Natural killer cell (primary cell): ENCODE measurements at regions not wholly inside any gene's neighbourhood (a gene's known extent, or its start where the extent isn't known, plus 50 kb on each side); places are given as distances from the start of the nearest gene placed in this dataset.

Experiments
- ATAC-seq, 3 donors: fragments of 150-1000 bp in 2 of 3; fragments of 200-7000 bp in 1 of 3; cut with Tn5 transposase; 1 replicate in 1 of 3; 2 replicates in 2 of 3; pipeline ENCODE4 v1.10.0; 2021; ENCODE audit warnings: mild to moderate bottlenecking in 2 of 3, moderate library complexity in 2 of 3
- DNase-seq, 2 donors: peaks; one replicate each; pipeline versions ENCODE4 v3.0.0 to v3.0.0-alpha.2; 2013 to 2021; ENCODE audit warnings: mixed read lengths in 1 of 2
- H3K27ac ChIP-seq: one replicate; pipeline ENCODE4 v1.5.1; 2013; ENCODE audit warnings: mild to moderate bottlenecking, low read length
- H3K27me3 ChIP-seq: one replicate; pipeline ENCODE4 v1.6.1; 2013; ENCODE audit warnings: low read length; ENCODE audit not compliant: control insufficient read depth, insufficient read depth
- H3K36me3 ChIP-seq: one replicate; pipeline ENCODE4 v1.6.1; 2013; ENCODE audit warnings: low read length; ENCODE audit not compliant: control insufficient read depth, insufficient read depth
- H3K4me1 ChIP-seq: one replicate; pipeline ENCODE4 v1.6.1; 2013; ENCODE audit warnings: low read length; ENCODE audit not compliant: control insufficient read depth, insufficient read depth
- H3K4me3 ChIP-seq: one replicate; pipeline ENCODE4 v1.5.1; 2013; ENCODE audit warnings: low read length
- H3K9me3 ChIP-seq: one replicate; pipeline ENCODE4 v1.6.1; 2013; ENCODE audit warnings: low read length; ENCODE audit not compliant: control insufficient read depth, insufficient read depth
- H3K27ac Mint-ChIP-seq, 2 donors: one replicate each; pipeline ENCODE4 v1.8.0; 2022; ENCODE audit warnings: mild to moderate bottlenecking in 2 of 2, mixed read lengths in 2 of 2, moderate library complexity in 1 of 2
- H3K27me3 Mint-ChIP-seq, 2 donors: one replicate each; pipeline ENCODE4 v1.8.0; 2022; ENCODE audit warnings: low read depth in 2 of 2, mixed read lengths in 2 of 2
- H3K36me3 Mint-ChIP-seq: one replicate; pipeline ENCODE4 v1.8.0; 2022; ENCODE audit warnings: mixed read lengths
- H3K4me1 Mint-ChIP-seq, 2 donors: one replicate each; pipeline ENCODE4 v1.8.0; 2022; ENCODE audit warnings: mixed read lengths in 2 of 2
- H3K4me3 Mint-ChIP-seq: one replicate; pipeline ENCODE4 v1.8.0; 2022; ENCODE audit warnings: mild to moderate bottlenecking, moderate library complexity, mixed read lengths
- H3K9me3 Mint-ChIP-seq, 2 donors: one replicate each; pipeline ENCODE4 v1.8.0; 2022; ENCODE audit warnings: mixed read lengths in 2 of 2
- WGBS: methylation state at CpG from one replicate; pipeline ENCODE4 v1.1.7; 2013; ENCODE audit warnings: missing lambda C conversion rate; ENCODE audit not compliant: insufficient coverage; 5-methylcytosine and 5-hydroxymethylcytosine counted together
- intact Hi-C: fragments of 100-400 bp; cut with micrococcal nuclease; formaldehyde crosslinking; loops from one replicate; pipeline ENCODE4 v1.14.2; 2022
- TF ChIP-seq, protein P1 (sequence below): fragments of 200-600 bp; IDR thresholded peaks from one replicate; pipeline ENCODE4 v1.8.0; 2022; ENCODE audit warnings: antibody characterized with exemption

DNA sequence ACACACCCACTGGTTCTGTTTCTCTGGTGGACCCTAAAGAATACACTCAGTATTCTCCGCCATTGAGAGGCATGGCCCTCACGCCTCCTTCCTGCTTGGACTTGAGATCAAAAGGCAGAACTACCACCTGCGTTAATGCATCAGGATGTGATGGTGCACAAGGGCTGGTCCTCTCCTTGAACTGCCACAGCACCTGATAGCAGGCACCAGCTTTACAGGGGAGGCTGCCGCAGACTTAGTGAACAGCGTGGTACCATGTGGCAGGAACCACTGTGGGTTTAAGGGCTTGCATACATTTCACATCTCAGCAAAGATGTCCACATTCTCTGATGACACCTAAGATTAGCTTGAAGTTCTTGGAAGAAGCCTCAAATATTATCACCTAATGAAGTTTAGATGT, 208.7 kb downstream of the GADD45G start:
- H3K9me3 Mint-ChIP-seq: no peaks in the 10 kb centered on the region
- Histone ChIP-seq H3K9me3 (no peaks in the 10 kb centered on the region), H3K27ac (no peak overlapping the region), H3K27me3 (no peaks in the 10 kb centered on the region), H3K4me1 (peaks cover 25% of the 10 kb centered on the region), H3K36me3 (no peaks in the 10 kb centered on the region), H3K4me3 (no peak overlapping the region)
- H3K36me3 Mint-ChIP-seq: no peaks in the 10 kb centered on the region
- intact Hi-C loops: no loop called here
- TF ChIP-seq, protein P1, sequence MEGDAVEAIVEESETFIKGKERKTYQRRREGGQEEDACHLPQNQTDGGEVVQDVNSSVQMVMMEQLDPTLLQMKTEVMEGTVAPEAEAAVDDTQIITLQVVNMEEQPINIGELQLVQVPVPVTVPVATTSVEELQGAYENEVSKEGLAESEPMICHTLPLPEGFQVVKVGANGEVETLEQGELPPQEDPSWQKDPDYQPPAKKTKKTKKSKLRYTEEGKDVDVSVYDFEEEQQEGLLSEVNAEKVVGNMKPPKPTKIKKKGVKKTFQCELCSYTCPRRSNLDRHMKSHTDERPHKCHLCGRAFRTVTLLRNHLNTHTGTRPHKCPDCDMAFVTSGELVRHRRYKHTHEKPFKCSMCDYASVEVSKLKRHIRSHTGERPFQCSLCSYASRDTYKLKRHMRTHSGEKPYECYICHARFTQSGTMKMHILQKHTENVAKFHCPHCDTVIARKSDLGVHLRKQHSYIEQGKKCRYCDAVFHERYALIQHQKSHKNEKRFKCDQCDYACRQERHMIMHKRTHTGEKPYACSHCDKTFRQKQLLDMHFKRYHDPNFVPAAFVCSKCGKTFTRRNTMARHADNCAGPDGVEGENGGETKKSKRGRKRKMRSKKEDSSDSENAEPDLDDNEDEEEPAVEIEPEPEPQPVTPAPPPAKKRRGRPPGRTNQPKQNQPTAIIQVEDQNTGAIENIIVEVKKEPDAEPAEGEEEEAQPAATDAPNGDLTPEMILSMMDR: no peak
- H3K27ac Mint-ChIP-seq: no peak overlapping the region
- ATAC-seq: no peak
- WGBS: 81% methylated on average over 5 of the region's 5 CpGs
- no peak overlapping the region for H3K4me3 Mint-ChIP-seq
- DNase-seq: no peak
- H3K27me3 Mint-ChIP-seq: peaks cover 6 to 9% of the 10 kb centered on the region in 2 donors
- no peaks in the 10 kb centered on the region for H3K4me1 Mint-ChIP-seq

DNA sequence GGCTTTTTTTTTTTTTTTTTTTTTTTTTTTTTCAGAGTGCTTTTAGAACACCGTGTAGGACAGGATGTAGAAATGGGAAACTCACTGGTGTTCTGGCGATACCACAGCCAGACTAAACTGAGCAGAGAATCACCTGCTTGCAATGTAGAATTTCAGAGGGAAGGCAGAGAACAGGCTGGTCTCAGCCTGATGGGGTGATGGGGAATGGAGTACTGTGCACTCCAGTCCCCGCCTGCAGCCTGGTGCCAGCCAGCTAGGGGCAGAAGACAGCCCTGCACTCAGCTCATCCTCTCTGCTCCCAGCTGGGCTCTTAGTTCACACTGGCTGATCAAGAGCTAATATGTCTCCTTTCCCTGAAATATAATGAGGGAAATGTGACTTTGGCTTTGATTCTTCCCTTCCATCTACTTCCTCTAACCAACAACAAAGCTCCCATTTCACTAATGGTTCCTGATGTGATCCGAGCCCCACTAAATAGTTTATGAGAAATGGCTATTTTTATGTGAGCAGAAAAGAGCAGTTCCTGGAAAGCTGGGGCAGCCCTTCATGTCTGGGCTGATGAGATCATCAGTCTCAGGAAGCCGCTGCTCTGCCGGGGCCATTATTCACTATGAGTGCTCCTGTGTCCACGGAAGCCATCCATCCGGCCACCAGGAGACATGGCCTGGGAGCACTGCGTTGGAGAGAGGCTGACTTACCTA, 209.7 kb downstream of the GADD45G start:
- 33% methylated on average over 9 of the region's 9 CpGs for WGBS
- TF ChIP-seq, protein P1: no peak
- Mint-ChIP-seq H3K27me3 (peaks cover 6 to 11% of the 10 kb centered on the region in 2 donors), H3K9me3 (no peaks in the 10 kb centered on the region), H3K36me3 (no peaks in the 10 kb centered on the region), H3K4me1 (no peaks in the 10 kb centered on the region), H3K4me3 (no peak overlapping the region), H3K27ac (no peak overlapping the region)
- no peak overlapping the region for H3K27ac ChIP-seq
- H3K4me3 ChIP-seq: no peak overlapping the region
- H3K9me3 ChIP-seq: no peaks in the 10 kb centered on the region
- DNase-seq (peak in 1 of 2 donors; percentile 7), ATAC-seq (no peak)
- no peaks in the 10 kb centered on the region for H3K27me3 ChIP-seq
- H3K36me3 ChIP-seq: no peaks in the 10 kb centered on the region
- peaks cover 25% of the 10 kb centered on the region for H3K4me1 ChIP-seq
- intact Hi-C loops: no loop called here

DNA sequence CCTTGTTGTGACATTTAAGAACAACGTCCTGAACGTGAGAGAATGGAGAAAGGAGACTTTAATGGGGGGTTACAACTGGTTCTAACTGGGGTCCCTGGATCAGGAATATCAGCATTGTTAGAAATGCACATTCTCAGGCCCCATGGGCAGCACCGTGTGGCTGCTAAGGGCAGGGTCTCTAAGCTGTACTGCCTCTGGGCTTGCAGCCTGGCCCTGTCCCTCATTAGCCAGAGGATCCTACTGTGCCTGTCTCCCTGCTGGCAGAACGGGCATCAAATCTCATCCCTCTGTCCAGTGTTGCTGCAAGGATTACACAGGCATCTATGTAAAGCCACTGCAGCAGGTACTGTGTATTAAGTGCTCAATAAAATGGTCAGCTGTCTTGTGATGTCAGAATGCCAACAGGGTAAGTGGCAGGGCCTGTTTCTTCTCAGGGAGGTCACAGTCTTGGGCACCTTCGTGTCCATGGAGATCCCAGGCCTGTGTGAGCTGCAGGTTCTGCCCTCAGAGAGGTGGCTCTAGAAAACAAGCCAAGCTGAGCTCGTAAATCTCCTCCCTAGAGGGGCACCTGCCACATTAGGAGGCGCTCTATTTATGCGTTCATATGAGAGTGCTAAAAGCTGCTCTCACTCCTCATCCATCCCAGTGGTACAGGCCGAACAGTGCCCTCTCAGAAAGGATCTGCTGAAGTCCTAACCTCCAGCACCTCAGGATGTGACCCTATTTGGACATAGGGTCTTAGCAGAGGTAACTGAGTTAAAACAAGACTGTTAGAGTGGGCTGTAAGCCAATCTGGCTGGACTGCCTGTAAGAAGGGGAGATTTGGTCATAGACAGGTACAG, 210.5 kb downstream of the GADD45G start:
- DNase-seq (no peak), ATAC-seq (no peak)
- no peak overlapping the region for H3K27ac Mint-ChIP-seq
- Histone ChIP-seq H3K4me3 (no peak overlapping the region), H3K36me3 (no peaks in the 10 kb centered on the region), H3K27ac (no peak overlapping the region), H3K27me3 (no peaks in the 10 kb centered on the region), H3K9me3 (no peaks in the 10 kb centered on the region), H3K4me1 (peaks cover 25% of the 10 kb centered on the region)
- H3K4me3 Mint-ChIP-seq: no peak overlapping the region
- H3K27me3 Mint-ChIP-seq: peaks cover 6 to 13% of the 10 kb centered on the region in 2 donors
- TF ChIP-seq, protein P1: no peak
- 78% methylated on average over 9 of the region's 9 CpGs for WGBS
- intact Hi-C loops: no loop called here
- no peaks in the 10 kb centered on the region for H3K9me3 Mint-ChIP-seq
- H3K36me3 Mint-ChIP-seq: no peaks in the 10 kb centered on the region
- no peaks in the 10 kb centered on the region for H3K4me1 Mint-ChIP-seq
